ENCODE measurements at regions not wholly inside any gene's neighbourhood (a gene's known extent, or its start where the extent isn't known, plus 50 kb on each side); places are given as distances from the start of the nearest gene placed in this dataset.
"Not testable (repeated sequence)": the region's sequence is repeated elsewhere in the genome, so short reads cannot be mapped to it uniquely, and the experiment has no call there.

DNA sequence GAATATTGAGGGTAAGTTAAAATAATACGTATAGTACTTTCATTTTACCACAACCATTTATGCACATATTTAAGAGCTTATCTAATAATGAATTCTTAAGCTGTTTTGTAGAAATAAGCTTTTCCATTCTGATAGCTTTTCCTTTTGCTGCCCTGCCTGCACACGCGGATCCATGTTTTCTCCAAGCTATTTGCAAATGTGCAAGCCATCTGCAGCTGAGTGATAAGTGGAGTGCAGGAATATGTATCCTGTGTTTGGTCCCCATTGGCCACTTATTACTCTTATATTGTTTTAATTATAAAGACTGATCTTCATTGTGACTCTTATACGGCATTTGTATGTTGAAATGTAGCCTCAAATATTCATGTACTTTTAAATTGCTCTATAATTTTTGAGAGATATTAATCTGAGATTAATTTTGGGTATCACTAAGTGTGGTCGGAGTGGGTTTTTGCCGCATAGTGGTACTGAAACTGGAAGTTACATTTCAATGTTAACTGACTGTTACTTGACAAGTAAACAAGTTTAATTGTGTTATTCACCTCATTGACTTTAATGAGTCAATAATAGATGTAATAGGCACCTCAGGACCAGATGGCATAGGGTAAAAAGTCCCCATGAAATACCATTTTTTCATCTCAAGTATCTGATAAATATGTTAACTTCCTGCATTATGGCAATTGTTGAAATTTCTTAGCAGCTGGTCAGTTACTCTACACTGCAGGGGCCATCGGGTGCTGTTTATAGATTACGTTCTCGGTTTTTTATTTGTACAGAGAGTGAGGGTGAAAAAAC lies 1567.4 kb downstream of the EFNB2 start:
- no peak for DNase-seq (ENCODE audit: low spot score)

DNA sequence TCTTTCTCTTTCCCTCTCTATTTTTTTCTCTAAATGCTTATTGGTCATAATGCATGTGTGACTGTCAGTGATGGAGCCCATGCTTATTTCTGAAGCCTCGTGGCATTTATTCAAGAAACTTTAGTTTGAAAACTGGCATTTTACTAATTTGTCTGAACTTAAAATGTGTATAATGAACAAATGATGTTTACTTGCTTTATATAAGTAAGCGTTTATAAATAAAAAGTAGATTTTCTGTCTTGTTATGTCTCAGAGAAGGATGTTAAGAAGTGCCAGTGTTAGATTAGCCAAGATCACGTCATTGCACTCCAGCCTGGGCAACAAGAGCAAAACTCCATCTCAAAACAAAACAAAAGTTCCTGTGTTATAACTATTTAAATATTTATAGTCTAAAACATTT lies 1568.1 kb downstream of the EFNB2 start:
- DNase-seq (ENCODE audit: low spot score): no peak

DNA sequence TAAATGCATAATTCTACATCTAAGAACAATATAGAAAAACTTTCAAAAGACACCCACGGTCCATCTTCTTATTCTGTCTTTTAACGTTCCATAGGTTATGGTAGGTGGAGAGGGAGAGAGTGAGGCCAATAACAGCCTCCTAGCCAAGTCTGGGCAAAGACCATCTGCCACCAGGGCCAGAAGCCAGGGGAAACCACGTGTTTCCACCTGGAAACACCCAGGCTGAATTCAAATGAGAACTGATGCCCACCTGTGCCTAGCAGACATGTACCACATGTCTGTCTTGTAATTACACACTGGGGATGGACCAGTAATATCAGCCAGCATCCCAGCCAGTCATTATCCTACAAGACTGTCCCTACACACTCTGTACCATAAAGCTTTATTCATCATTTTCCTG lies 1573.1 kb downstream of the EFNB2 start:
- no peak for DNase-seq (ENCODE audit: low spot score)

DNA sequence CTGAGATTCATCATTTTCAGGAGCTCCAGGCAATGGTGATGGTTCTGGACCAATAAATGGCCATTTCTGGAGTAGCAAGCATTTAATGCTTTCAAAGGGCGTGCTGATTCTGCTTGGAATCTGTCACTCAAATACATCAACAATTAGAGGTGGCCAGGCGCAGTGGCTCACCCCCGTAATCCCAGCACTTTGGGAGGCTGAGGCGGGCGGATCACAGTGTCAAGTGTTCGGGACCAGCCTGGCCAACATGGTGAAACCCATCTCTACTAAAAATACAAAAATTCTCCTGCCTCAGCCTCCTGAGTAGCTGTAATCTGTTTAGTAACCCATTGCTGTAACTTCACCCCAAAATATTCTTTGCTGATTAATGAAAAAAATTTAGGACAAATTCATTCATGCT lies 1574.2 kb downstream of the EFNB2 start:
- DNase-seq (ENCODE audit: low spot score): no peak

DNA sequence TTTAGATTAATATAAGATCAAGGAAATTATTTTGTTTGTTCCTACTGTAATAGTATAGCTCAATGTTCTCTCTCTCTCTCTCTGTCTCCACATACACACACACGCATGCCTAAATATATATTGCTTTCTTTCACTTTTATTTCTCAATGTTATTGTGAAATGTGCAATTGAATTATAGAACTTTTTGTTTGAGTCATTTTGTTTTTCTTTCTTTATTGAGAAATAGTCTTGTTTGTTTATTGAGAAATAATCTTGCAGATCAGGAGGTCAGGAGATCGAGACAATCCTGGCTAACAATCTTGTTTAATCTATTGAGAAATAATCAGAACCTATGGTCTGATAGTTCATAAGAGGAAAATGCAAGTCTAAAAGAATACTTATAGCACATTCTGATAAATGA lies 1581.3 kb downstream of the EFNB2 start:
- DNase-seq (ENCODE audit: low spot score): no peak

DNA sequence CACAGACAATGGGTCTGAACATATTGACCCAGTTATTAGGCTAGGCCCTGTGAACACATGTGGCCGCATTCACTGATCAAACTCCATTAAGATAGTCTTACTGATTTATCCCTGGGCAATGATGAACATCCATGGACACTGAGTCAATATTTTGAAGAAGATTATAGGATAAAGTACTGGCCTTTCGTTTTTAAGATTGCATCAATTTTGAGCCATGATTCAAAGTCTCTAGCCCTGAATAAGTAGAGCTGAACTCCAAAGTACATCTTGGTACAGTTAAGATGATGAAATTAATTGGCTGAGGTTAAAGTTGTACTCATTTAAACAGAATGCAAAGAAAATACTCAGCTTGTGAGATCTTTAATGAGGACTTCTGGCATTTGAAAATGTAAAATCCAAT lies 1581.9 kb downstream of the EFNB2 start:
- no peak for DNase-seq (ENCODE audit: low spot score)

DNA sequence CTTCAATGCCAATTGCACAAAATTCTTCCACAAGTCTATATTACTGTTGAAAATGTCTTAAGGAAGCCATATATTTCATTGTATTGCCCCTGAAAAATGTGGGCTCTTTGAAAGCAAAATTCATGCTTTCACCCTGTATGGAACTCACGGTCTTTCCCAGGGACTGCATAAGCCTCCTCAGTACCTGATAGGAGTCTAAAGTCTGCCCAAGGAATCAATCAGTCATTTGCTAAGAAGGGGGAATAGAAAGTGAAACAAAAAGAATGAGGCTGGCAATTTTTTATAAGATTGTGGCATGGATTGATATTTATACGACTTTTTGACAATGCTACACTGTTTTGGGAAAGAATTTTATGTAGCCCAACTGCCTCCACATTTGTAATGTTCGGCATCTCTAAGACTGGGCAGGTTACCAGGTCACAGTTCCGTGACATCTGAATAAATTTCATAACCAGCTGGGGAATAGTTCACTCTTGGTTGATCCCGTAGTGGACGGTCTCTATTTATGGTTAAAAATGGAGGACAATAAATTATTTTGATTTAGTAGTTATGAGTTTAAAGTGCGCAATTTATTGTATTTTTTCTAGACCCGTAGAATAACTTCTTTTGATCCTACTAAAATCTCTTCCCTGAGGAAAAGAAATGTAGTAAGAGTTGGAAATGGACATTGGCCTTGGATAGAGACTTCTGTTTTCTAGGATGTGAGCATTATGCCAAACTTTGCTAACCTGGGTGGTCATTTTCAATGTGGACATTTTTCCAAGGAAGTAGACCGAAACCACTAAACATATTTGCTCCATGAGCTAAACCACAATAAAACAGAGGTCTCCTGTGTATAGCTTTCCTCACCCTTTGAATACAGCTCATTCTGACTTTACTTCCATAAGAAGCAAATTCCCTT lies 1585.4 kb downstream of the EFNB2 start:
- no peak for DNase-seq (ENCODE audit: low spot score)

DNA sequence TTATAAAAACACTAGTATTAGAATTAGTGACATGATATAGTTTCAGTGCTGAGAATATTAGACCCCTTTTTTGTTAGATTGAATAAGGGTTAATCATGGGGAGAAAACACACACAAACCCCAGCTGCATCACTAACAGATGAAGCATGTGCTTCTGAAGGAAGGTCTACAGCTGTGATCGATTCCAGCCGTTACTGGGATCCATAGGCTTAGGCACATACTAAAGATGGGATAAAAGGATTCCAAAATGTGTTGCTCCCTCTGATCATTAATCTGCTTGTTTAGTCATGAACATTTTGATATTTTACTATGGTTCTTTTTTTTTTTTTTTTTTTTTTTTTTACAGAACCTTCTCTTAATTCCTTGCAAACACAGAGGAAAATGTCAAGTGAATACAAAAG lies 1591.3 kb downstream of the EFNB2 start:
- no peak for DNase-seq (ENCODE audit: low spot score)

DNA sequence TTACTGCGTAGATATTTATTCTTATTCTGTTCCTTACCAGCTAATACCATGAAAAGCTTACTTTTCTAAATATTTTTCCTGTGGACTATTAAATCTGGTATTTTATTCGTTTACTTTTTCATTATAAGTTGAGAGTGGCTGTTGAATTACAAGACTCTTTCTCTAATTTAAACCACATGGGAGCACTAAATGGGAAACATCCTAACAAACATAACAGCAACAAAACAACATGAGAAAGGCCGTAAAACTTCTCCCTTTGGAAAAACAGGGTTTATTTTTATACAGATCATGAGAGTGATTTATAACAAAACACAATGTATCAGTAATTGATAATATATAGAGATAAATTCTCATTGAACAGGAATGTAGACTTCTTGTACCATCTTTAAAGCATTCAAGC lies 1592.1 kb downstream of the EFNB2 start:
- DNase-seq (ENCODE audit: low spot score): no peak

DNA sequence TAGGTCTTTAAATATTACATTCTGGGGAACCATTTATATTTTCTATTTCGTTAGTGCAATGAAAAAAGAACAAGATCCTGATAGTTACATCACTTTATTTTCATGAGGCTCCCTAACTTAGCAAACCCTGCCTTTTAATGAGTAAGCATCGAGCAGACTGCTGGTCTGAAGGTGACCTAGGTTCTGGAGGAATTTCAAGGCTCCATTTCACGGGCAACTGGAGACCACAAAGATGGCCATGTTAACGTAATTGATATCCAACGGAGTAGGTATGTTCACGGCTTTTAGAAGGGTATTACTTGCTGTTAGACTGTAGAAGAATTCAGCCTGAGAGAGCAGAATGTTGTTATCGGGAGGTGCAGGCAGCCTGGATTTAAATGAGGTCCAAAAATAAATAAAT lies 1597.6 kb downstream of the EFNB2 start:
- no peak for DNase-seq (ENCODE audit: low spot score)

DNA sequence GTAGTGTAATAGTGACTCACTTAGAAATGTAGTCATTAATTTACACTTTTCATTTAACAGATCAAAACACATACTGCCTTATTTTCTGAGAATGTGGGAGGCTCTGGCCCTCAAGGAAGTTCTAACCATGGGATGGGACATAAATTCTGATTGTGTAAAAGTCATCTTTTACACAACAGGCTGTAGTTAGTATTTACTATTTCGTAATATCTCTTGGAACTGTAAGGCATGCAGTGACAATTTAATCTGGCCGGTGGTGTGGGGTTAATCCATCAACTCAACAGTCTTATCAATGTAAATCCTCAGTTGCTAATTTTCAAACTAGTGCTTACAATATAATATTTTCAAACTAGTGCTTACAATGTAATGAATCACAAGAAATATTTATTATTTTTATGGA lies 1599.2 kb downstream of the EFNB2 start:
- no peak for DNase-seq (ENCODE audit: low spot score)

DNA sequence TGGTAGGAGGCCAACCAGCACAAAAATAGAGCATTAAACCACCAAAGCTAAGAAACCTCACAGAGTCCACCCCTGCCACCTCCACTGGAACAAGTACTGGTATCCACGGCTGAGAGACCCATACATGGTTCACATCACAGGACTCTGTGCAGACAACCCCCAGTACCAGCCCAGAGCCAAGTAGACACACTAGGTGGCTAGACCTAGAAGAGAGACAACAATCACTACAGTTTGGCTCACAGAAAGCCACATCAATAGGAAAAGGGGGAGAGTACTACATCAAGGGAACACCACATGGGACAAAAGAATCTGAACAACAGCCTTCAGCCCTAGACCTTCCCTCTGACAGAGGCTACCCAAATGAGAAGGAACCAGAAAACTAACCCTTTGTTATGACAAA lies 1614.9 kb downstream of the EFNB2 start:
- DNase-seq (ENCODE audit: low spot score): not testable (repeated sequence)

DNA sequence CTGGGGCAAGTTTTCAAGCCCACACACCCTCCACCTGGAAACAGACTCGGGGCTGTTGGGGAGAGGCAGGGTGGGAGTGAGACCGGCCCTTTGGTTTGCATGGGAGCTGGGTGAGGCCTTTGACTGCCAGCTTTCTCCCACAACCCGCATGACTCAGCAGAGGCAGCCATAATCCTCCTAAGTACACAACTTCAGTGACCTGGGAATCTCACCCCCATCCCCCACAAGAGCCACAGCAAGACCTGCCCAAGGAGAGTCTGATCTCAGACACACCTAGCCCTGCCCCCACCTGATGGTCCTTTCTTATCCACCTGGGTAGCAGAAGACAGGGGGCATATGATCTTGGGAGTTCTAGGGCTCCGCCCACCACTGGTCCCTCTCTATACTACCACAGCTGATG lies 1615.4 kb downstream of the EFNB2 start:
- DNase-seq (ENCODE audit: low spot score): no peak

DNA sequence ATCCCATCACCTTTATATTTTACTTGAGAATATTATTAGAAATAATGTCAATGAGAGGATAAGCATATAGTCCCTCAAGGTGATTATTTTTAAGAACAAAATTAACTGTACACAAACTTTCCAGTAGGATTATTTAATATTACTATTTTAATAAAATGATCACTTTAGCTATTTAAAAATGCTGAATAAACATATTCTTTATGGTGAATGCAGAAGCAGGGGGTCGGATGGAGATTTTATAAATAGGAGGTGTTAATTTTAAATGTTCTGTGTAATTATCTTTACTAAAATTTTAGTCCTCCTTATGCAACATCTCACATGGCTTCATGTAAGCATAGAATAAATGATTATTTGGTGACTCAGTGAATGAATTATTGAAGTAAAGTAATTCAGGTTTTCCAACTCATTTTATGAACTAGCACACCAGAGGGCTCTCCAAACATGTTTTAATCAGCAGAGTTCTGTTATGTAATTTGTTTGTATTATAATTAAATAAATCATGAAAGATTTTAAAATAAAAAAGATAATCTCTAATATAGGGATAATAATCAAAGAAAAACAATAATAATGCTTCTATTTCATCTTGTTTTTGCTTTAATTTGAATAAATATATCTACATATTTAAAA lies 1635.2 kb downstream of the EFNB2 start:
- DNase-seq (ENCODE audit: low spot score): no peak

DNA sequence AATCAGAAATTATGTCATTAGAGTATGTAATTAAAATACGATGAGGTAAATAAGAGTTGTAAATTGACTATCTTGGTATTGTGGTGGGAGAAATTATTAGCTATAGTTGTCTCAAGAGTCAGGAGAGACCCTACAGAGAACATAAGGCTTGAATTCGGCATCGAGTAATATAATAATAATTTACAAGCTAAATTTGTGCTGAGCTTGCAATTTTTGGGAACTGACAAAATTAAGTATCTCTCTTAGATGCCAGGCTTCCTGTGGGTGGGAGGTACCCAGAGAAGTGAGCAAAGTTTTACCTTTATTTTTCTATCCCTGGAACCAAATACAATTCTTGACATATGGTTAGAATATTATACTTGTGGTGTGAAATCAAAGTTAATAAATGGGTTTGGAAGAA lies 1637.0 kb downstream of the EFNB2 start:
- no peak for DNase-seq (ENCODE audit: low spot score)

DNA sequence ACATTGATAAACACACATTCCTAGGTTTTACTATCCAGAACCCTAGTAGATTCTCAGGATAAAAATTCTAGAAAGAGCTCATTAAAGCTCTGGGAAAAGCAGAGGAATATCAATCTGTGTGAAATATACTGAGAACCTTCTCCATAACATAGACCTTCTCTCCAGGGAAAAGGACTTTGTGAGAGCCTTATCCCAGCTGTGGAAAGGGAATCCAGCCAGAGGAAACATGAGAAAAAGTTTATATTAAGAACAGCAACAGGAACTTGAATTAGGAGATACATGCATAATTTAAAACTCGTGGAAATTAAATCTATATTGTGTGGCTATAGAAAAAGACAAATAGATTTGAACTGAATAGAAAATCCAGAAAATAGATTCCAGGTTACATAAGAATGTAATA lies 1639.9 kb downstream of the EFNB2 start:
- no peak for DNase-seq (ENCODE audit: low spot score)

DNA sequence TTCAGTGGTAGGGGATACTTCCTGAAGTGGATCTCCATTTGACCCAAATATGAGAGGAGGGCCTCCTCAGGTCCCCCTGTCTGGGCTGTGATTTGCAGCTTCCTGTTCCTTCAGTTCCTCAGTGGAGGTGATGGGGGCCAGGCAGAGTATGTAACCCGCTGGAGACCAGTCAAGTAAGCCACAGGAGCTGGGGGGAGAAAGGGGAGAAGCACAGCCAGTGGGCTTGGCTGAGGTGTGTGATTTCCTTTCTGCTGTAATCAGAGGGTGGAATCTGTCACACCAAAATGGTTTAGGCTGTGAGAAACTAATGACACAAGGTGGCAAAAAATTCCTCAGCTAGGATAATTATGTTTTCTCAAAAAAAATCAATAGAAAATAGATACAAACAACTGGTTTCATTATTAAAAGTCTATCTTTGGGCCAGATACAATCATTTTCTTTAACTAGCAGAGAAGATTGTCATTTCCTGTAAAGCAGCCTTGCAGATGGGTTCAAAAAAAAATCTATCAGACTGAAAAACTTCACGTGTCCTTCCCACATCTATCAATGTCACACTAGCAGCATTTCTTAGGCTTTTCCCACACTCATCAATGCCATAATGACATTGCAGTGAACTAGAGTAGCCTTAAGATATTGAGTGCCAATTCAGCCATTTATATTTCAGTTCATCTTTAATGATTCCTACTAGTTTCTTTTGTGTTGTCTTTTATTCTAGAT lies 1660.3 kb downstream of the EFNB2 start:
- no peak for DNase-seq (ENCODE audit: low spot score)

DNA sequence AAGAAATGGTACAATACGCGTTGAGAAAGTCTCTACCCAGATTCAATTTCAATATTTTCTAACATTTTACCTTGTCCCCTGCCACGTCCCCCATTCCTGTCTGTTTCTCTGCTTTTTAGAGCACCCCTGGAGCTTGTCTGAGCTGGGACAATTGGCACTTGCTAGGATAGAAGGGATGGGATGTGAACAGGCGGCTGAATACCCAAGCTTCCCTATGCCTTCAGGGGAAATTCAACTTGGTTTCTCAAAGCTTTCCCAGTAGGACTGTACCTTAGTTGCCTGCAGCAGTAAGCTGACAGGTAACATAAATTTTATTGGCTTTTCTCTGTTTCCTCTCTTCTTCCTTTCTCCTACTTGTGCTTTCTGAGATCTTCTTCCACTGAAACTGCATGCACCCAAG lies 1663.3 kb downstream of the EFNB2 start:
- no peak for DNase-seq (ENCODE audit: low spot score)

DNA sequence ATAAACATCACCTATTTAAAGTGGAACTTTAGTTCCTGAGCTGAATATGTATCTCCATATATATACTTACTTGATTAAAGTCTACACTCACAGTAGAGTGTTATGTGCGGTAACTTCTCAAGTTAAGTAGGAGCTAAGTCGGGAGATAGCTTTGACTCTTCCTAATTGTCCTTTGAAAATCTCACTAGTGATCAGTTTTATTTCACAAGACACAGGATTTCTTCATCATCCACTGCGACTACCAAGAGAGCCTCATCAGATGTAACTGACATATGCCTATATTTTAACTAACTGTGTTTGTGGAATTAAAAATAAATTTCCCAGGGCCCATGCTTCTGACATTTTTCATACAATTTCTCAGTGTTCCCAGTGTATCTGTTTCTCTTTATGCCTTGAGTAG lies 1664.0 kb downstream of the EFNB2 start:
- no peak for DNase-seq (ENCODE audit: low spot score)

DNA sequence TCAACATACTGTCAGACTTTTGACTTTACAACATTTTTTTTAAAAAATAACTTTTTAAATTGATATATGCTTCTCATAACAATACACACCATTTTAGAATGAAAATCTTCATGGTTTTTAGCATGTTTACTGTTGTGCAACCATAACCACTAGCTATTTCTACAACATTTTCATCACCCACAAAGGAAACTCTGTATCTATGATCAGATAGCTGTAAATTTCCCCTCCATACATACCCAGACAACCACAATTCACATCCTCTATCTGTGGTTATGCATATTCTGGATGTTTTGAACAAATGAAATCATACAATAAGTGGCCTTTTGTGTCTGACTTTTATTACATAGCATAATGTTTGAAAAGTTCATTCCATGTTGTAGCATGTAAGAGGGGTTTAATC lies 1666.0 kb downstream of the EFNB2 start:
- no peak for DNase-seq (ENCODE audit: low spot score)

DNA sequence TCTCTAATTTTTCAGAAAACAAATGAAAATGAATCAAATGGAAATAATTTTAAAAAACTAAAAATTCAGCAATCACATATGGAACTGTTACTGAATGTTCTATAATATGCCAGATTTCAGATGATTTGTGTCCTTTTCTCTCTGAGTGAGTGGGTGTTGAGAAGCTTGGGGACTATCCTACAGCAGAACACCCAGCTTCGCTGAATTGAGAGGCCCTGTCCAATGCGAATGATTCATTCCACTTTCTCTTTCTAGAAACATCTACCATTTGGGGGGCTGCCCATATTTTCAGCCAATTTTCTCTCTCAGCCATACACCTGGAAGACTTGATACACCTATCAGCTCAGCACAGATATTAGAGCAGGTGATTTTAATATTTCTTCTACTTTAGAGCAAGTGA lies 1666.7 kb downstream of the EFNB2 start:
- DNase-seq (ENCODE audit: low spot score): no peak

DNA sequence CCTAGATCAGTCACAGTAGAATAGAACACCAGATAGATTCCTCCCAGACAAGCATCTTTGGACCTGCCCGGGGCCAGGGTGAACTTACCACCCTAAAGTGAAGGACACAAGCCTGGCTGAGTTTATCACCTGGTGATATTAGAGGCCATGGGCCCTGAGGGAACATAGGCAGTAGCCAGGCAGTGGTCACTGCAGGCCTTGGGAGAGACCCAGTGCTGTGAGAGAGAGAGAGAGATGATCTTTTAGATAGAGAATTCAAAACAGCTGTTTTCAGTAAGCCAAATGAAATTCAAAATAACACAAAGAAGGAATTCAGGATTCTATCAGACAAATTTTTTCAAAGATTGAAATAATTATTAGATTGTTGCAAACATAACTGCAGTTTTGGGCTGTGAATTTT lies 1679.9 kb downstream of the EFNB2 start:
- DNase-seq (ENCODE audit: low spot score): no peak
